Central memory CD8-positive, alpha-beta T cell (primary cell): ENCODE measurements at regions not wholly inside any gene's neighbourhood (a gene's known extent, or its start where the extent isn't known, plus 50 kb on each side); places are given as distances from the start of the nearest gene placed in this dataset.

ENCODE experiments used
- ATAC-seq: fragments of 150-1000 bp; cut with Tn5 transposase; replicated peaks from 2 replicates; pipeline ENCODE4 v1.10.0; 2022; ENCODE audit warnings: mild to moderate bottlenecking, moderate FRiP score, moderate number of reproducible peaks; ENCODE audit not compliant: poor library complexity, severe bottlenecking; ENCODE audit errors: extremely low read depth
- DNase-seq, 2 donors: peaks; one replicate each; pipeline ENCODE4 v3.0.0; 2021; ENCODE audit warnings: low spot score in 2 of 2
- H3K27ac Mint-ChIP-seq: one replicate; pipeline ENCODE4 v1.8.0; 2022; ENCODE audit warnings: low read depth, mild to moderate bottlenecking, moderate library complexity, mixed read lengths
- H3K27me3 Mint-ChIP-seq: one replicate; pipeline ENCODE4 v1.8.0; 2022; ENCODE audit warnings: mixed read lengths
- H3K36me3 Mint-ChIP-seq: one replicate; pipeline ENCODE4 v1.8.0; 2022; ENCODE audit warnings: mild to moderate bottlenecking, moderate library complexity, mixed read lengths; ENCODE audit not compliant: insufficient read depth
- H3K4me1 Mint-ChIP-seq: one replicate; pipeline ENCODE4 v1.8.0; 2022; ENCODE audit warnings: mixed read lengths
- H3K4me3 Mint-ChIP-seq: one replicate; pipeline ENCODE4 v1.8.0; 2022; ENCODE audit warnings: mild to moderate bottlenecking, moderate library complexity, mixed read lengths
- H3K9me3 Mint-ChIP-seq: one replicate; pipeline ENCODE4 v1.8.0; 2022; ENCODE audit warnings: mixed read lengths

DNA sequence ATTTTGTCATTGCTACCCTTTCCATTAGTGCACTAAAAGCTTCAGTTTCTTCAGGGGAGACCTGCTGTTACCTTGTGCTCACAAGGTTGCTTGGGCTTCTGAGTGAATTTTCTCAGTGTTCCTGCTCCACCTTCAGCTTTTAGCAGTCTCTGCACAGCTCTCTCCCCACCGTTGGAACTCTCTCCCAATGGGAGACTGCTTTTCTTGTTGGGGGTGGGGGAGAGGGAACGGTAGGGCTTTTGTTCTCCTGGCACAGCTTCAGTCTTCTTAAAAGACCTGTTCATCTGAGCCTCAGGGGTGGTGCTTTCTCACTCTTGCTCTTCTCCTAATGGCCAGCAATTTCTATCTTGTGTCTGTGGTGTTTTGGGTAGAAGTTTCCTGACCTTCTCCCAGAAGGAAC lies 915.7 kb downstream of the EFNA5 start:
- H3K27ac Mint-ChIP-seq = no peak overlapping the region
- H3K9me3 Mint-ChIP-seq = no peaks in the 10 kb centered on the region

DNA sequence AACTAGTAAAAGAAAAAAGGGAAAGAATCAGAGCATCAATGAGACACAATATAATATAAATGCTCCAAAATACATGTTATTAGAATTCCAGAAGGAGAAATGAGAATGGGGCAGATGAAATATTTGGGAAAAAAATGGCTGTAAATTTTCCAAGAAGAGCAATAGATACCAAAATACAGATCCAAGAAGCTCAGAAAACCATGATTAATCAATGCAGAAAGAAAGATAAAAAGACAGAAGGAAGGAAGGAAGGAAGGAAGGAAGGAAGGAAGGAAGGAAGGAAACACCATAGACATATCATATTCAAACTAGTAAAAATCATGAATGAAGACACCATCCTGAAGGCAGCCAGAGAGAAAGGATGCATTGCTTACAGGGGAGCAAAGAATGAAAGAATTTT lies 920.9 kb downstream of the EFNA5 start:
- no peak overlapping the region for H3K4me3 Mint-ChIP-seq
- H3K27ac Mint-ChIP-seq = no peak overlapping the region
- no peaks in the 10 kb centered on the region for H3K4me1 Mint-ChIP-seq

More for the DNA sequence above, 915.7 kb downstream of the EFNA5 start:
- H3K4me3 Mint-ChIP-seq = no peak overlapping the region
- ATAC-seq = no peak
- H3K27me3 Mint-ChIP-seq = no peaks in the 10 kb centered on the region
- no peaks in the 10 kb centered on the region for H3K4me1 Mint-ChIP-seq
- H3K36me3 Mint-ChIP-seq = no peaks in the 10 kb centered on the region
- no peak for DNase-seq

DNA sequence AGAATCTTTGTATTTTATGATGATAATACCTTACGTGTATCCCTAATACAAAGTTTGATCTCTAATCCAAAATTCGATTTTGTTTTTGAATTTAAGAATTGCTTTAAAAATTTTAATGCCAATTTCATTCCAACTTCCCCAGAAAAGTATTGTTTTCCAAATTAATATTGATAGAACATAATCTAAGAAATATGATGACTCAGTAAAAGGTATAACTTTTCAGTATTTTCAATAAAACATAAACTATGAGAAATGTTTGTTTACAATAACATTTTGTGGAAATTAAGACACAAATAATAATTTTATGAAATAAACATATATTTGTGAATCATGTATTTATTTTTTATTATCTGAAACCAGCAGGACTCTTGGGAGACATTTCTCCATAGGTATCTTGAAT lies 931.6 kb downstream of the EFNA5 start:
- DNase-seq (no peak), ATAC-seq (no peak)
- no peaks in the 10 kb centered on the region for H3K36me3 Mint-ChIP-seq
- no peak overlapping the region for H3K4me3 Mint-ChIP-seq
- H3K27me3 Mint-ChIP-seq = no peaks in the 10 kb centered on the region
- H3K27ac Mint-ChIP-seq = no peak overlapping the region
- H3K4me1 Mint-ChIP-seq = no peaks in the 10 kb centered on the region
- no peaks in the 10 kb centered on the region for H3K9me3 Mint-ChIP-seq

More for the DNA sequence above, 920.9 kb downstream of the EFNA5 start:
- ATAC-seq = no peak
- no peak for DNase-seq
- H3K27me3 Mint-ChIP-seq = no peaks in the 10 kb centered on the region
- no peaks in the 10 kb centered on the region for H3K9me3 Mint-ChIP-seq
- H3K36me3 Mint-ChIP-seq = no peaks in the 10 kb centered on the region

DNA sequence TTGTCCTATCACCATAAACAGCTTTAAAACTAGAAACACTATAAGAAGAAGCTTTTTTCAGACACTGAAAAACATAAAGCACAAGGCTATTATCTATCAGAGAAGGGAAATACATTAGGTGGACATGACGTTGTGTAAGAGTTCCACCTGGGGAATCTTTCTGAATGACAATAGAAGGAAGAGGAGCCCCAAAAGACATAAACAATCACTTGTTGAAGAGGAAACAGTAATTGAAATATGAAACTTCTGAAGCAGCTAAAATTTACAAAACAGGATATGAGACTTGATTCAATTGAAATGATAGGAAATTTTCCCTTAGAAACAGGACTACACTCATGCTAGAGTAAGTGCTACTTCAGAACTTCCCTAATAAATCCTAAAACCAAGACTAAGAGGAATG lies 933.6 kb downstream of the EFNA5 start:
- no peak overlapping the region for H3K27ac Mint-ChIP-seq
- H3K4me1 Mint-ChIP-seq = no peaks in the 10 kb centered on the region
- H3K36me3 Mint-ChIP-seq = no peaks in the 10 kb centered on the region
- H3K4me3 Mint-ChIP-seq = no peak overlapping the region
- DNase-seq (no peak), ATAC-seq (no peak)
- peaks cover 20% of the 10 kb centered on the region for H3K9me3 Mint-ChIP-seq
- no peaks in the 10 kb centered on the region for H3K27me3 Mint-ChIP-seq

DNA sequence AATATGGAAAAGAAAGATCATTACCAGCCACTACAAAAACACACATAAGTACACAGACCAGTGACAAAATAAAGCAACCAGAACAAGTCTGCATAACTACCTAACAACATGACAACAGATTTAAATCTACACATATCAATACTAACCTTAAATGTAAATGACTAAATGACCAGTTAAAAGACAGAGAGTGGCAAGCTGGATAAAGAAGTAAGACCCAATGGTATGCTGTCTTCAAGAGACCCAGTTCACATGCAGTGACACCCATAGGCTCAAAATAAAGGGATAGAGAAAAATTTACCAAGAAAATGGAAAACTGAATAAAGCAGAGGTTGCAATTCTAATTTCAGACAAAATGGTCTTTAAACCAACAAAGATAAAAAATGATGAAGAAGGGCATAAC lies 938.1 kb downstream of the EFNA5 start:
- Mint-ChIP-seq H3K4me1 (no peaks in the 10 kb centered on the region), H3K36me3 (peaks cover 3% of the 10 kb centered on the region), H3K9me3 (peaks cover 37% of the 10 kb centered on the region), H3K27ac (no peak overlapping the region), H3K27me3 (no peaks in the 10 kb centered on the region), H3K4me3 (no peak overlapping the region)
- ATAC-seq = no peak
- no peak for DNase-seq

DNA sequence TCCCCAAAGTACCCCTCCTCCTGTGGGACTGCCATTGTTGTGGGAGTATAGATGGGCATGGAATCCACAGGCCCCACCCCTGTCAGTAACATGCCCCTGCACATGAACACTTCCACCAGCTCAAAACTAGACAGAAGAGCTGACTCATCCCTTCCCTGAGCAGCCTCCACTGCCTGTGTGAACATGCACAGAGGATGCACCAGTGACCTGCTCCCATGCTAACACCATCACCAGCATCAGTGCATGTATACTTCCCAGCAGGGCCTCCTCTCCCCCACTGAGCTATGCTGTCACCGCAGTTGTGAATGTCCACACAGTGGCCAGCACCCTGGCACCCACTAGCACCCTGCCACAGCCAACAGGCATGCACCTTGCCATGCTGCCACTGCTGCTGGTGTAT lies 939.8 kb downstream of the EFNA5 start:
- DNase-seq (no peak), ATAC-seq (no peak)
- no peaks in the 10 kb centered on the region for H3K27me3 Mint-ChIP-seq
- no peak overlapping the region for H3K4me3 Mint-ChIP-seq
- H3K4me1 Mint-ChIP-seq = no peaks in the 10 kb centered on the region
- H3K36me3 Mint-ChIP-seq = peaks cover 3% of the 10 kb centered on the region
- peaks cover 37% of the 10 kb centered on the region for H3K9me3 Mint-ChIP-seq
- no peak overlapping the region for H3K27ac Mint-ChIP-seq

DNA sequence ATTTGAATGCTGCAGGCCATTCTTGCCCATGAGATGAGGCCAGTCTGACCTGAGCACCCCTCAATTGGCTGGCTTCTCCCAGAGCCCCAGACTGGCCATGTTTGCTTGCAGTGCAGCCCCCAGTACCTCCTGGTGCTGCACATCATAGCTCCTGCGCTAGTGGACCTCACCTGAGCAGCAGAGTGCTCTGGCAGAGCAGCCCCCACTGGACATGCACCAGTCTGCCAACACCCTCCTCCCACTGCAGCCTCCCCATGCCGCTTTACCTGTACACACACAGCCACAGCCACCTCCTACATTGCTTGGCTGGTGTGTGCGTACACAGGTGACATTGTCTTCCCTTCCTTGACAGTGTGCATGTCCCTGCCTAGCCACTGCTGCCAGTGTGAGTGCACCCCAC lies 940.2 kb downstream of the EFNA5 start:
- H3K4me1 Mint-ChIP-seq = no peaks in the 10 kb centered on the region
- ATAC-seq (no peak), DNase-seq (no peak)
- no peak overlapping the region for H3K4me3 Mint-ChIP-seq
- peaks cover 37% of the 10 kb centered on the region for H3K9me3 Mint-ChIP-seq
- no peaks in the 10 kb centered on the region for H3K27me3 Mint-ChIP-seq
- H3K27ac Mint-ChIP-seq = no peak overlapping the region
- peaks cover 3% of the 10 kb centered on the region for H3K36me3 Mint-ChIP-seq

DNA sequence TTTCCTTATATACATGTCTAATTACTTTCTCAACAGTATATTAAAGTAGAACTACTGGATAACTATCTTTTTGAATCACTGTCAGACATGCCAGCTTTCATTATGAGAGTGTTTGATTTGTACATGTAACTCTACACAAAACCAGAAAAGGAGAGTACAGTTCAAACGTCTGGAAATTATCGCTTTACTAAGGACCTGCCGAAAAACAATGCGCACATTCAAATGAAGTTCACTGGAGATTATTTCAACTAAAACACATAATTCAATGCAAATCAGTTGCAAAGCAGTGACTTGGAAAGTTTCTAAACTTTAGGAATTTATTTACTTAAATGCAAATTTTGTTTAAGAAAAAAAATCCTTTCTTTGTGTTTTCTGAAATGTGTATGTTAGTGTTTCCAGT lies 942.5 kb downstream of the EFNA5 start:
- ATAC-seq = no peak
- Mint-ChIP-seq H3K4me1 (no peaks in the 10 kb centered on the region), H3K27me3 (no peaks in the 10 kb centered on the region)

DNA sequence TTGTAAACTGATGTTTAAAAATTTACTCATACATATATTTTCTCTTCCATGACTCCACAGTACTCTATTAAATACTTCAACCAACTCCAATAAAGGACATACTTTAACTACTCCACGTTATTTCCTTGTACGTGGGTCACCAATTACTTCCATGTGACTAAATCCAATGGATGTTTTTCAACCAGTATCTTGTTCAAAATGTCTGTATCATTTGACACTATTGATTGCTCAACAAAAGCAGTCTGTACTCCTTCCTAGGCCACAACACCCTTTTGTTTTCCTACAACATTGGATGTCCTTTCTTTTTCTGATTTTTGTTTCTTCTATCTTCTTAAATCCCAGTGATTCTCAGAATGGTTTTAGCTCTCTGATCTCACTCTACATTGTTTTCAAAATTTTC lies 943.7 kb downstream of the EFNA5 start:
- Mint-ChIP-seq H3K4me1 (no peaks in the 10 kb centered on the region), H3K4me3 (no peak overlapping the region), H3K27me3 (no peaks in the 10 kb centered on the region), H3K27ac (no peak overlapping the region), H3K36me3 (peaks cover 3% of the 10 kb centered on the region), H3K9me3 (peaks cover 17% of the 10 kb centered on the region)
- DNase-seq (no peak), ATAC-seq (no peak)

More for the DNA sequence above, 942.5 kb downstream of the EFNA5 start:
- H3K36me3 Mint-ChIP-seq = peaks cover 3% of the 10 kb centered on the region
- no peak overlapping the region for H3K27ac Mint-ChIP-seq
- H3K9me3 Mint-ChIP-seq = peaks cover 28% of the 10 kb centered on the region
- no peak overlapping the region for H3K4me3 Mint-ChIP-seq
- DNase-seq = no peak

DNA sequence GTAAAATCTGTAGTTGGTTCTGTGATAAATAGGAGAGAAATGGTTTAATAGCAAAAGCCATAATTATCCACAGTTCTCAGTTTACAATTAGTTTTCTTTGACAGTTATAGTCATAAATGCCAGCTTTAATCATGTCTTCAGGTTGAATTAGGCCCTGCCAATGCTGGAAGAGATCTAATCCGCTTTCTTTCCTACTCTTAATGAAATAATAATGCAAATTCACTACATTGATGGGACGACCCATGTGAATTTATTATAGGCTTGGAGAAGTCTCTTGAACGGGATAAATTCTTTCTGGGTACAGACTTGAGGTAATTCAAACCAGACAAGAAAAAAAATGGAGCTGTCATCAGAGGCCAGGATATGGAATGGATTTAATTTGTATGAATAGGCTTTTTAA lies 950.4 kb downstream of the EFNA5 start:
- Mint-ChIP-seq H3K27ac (no peak overlapping the region), H3K4me1 (no peaks in the 10 kb centered on the region), H3K4me3 (no peak overlapping the region), H3K36me3 (no peaks in the 10 kb centered on the region), H3K27me3 (no peaks in the 10 kb centered on the region), H3K9me3 (peaks cover 9% of the 10 kb centered on the region)
- ATAC-seq (no peak), DNase-seq (no peak)

DNA sequence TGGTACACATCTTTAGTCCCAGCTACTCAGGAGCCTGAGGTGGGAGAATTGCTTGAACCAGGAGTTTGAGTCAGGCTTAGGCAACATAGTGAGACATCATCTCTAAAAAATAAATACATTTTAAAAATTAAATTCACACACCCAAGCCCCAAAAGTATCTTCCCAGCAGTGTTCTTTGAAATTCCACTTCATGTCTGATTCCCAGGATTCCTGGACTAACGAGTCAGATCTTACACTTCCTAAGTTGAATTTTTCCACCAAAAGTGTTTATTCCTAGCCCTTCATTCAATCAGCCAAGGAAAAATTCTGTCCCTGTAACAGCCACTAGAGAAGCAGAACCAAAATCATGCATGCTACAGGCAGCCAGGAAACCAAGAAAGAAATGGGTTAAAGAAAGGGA lies 970.9 kb downstream of the EFNA5 start:
- H3K27me3 Mint-ChIP-seq = no peaks in the 10 kb centered on the region
- no peak overlapping the region for H3K27ac Mint-ChIP-seq

DNA sequence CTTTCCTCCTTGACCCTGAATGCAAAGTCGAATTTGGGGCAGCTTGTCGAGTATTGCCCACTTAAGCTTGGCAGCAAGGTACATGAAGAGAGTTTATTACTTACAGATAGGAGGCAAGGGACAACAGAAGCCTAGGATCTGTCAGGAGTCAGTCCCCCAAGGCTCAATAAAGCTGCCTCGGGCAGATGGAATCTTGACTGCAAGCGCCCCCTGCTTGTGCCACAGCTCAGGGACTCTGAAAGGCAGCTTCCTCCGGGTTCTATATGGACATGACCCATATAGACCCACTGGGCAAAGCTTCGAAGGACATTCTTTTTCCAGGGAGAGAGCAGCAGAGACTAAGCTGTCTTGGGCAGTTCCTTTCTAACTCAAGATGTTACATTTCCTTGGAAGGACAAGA lies 971.5 kb downstream of the EFNA5 start:
- Mint-ChIP-seq H3K4me3 (no peak overlapping the region), H3K27ac (no peak overlapping the region), H3K27me3 (no peaks in the 10 kb centered on the region), H3K9me3 (no peaks in the 10 kb centered on the region), H3K36me3 (peaks cover 4% of the 10 kb centered on the region), H3K4me1 (no peaks in the 10 kb centered on the region)
- DNase-seq = no peak
- no peak for ATAC-seq

More for the DNA sequence above, 970.9 kb downstream of the EFNA5 start:
- ATAC-seq (no peak), DNase-seq (no peak)
- Mint-ChIP-seq H3K36me3 (peaks cover 4% of the 10 kb centered on the region), H3K4me1 (no peaks in the 10 kb centered on the region), H3K9me3 (no peaks in the 10 kb centered on the region), H3K4me3 (no peak overlapping the region)

DNA sequence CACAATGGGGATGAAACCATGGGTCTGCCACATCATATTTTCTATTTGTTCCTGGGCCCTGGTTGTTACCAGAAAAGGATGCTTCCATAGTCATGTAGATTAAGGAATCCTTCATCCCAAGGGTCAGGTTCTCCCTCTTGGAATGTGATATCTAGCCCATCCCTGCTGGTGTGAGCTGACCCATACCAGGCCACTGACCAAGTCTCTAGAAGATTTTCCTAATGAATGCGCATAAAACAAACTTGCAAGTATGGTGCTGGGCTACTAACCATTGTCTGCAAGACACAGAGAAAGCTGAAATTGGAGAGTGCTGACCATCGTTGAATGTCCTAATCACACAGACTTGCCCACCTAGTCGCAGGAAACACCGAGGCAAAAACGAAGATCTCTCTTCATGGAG lies 972.6 kb downstream of the EFNA5 start:
- Mint-ChIP-seq H3K36me3 (peaks cover 4% of the 10 kb centered on the region), H3K4me3 (no peak overlapping the region), H3K9me3 (no peaks in the 10 kb centered on the region), H3K4me1 (no peaks in the 10 kb centered on the region), H3K27ac (no peak overlapping the region), H3K27me3 (no peaks in the 10 kb centered on the region)
- ATAC-seq (no peak), DNase-seq (no peak)

DNA sequence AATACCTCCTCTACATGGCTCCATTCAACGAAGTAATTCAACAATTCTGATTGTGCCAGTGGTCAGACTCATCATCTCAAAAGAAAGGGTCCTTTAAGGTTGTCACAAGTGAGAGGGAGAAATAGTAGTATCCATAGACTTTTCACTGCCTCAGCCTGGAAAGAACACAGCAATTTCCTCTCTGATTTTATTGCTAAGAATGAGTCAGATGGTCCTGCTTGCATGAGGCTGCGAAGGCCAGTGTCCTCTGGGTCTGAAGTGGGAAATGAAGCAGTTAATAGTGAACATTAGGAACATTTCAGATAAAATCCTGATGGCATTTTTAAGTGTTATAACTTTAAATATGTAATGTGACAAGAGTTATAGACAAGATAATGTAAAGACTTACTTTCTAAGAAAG lies 979.0 kb downstream of the EFNA5 start:
- no peak for DNase-seq
- Mint-ChIP-seq H3K27me3 (no peaks in the 10 kb centered on the region), H3K36me3 (peaks cover 2% of the 10 kb centered on the region), H3K27ac (no peak overlapping the region), H3K9me3 (no peaks in the 10 kb centered on the region), H3K4me1 (no peaks in the 10 kb centered on the region), H3K4me3 (no peak overlapping the region)
- no peak for ATAC-seq
